LNCaP clone FGC (cell line): ENCODE measurements at regions not wholly inside any gene's neighbourhood (a gene's known extent, or its start where the extent isn't known, plus 50 kb on each side); places are given as distances from the start of the nearest gene placed in this dataset.

Experiments
- DNase-seq: peaks from one replicate; pipeline ENCODE4 v3.0.0-alpha.2; 2011; ENCODE audit warnings: low read depth
- H3K4me3 ChIP-seq: 2 replicates; pipeline ENCODE4 v1.5.1; 2011; ENCODE audit warnings: mild to moderate bottlenecking, low read depth, low read length, control low read depth
- CTCF ChIP-seq: IDR thresholded peaks from 2 replicates; pipeline ENCODE4 v1.5.1; 2012; ENCODE audit warnings: mild to moderate bottlenecking; ENCODE audit not compliant: control insufficient read depth, insufficient read depth; ENCODE audit errors: extremely low read depth

- H3K4me3 ChIP-seq: no peak overlapping the region
- no peak for TF ChIP-seq CTCF
- no peak for DNase-seq
These were observed 112.8 kb upstream of the JARID2 start for GRCh38 chr6:15132854-15133670.

- no peak overlapping the region for H3K4me3 ChIP-seq
- DNase-seq: no peak
- no peak for TF ChIP-seq CTCF
These were observed 108.8 kb upstream of the JARID2 start for GRCh38 chr6:15137086-15137485.

GRCh38 chr6:15143086-15143485, 102.8 kb upstream of the JARID2 start:
- no peak for TF ChIP-seq CTCF
- no peak for DNase-seq

GRCh38 chr6:15143540-15143939, 102.3 kb upstream of the JARID2 start:
- TF ChIP-seq CTCF: no peak
- no peak overlapping the region for H3K4me3 ChIP-seq
- no peak for DNase-seq

More at GRCh38 chr6:15143086-15143485, 102.8 kb upstream of the JARID2 start:
- H3K4me3 ChIP-seq: no peak overlapping the region

GRCh38 chr6:15145821-15146220, 100.0 kb upstream of the JARID2 start:
- TF ChIP-seq CTCF: no peak
- H3K4me3 ChIP-seq: no peak overlapping the region
- no peak for DNase-seq

- no peak overlapping the region for H3K4me3 ChIP-seq
- no peak for TF ChIP-seq CTCF
- no peak for DNase-seq
These were observed 98.0 kb upstream of the JARID2 start for GRCh38 chr6:15147827-15148226.
